Astrocyte of the spinal cord (primary cell): ENCODE measurements at regions not wholly inside any gene's neighbourhood (a gene's known extent, or its start where the extent isn't known, plus 50 kb on each side); places are given as distances from the start of the nearest gene placed in this dataset.

ENCODE experiments used
- DNase-seq: peaks from one replicate; pipeline ENCODE4 v3.0.0; 2011; ENCODE audit warnings: low read depth, low spot score
- H3K4me3 ChIP-seq: 2 replicates; pipeline ENCODE4 v1.5.1; 2011; ENCODE audit warnings: low read depth, mild to moderate bottlenecking, low read length, moderate library complexity
- in situ Hi-C: cut with HindIII; loops from 2 replicates; pipeline ENCODE4 v1.10.0; 2017; ENCODE audit warnings: low sequenced_read_pairs
- TF ChIP-seq, protein P1 (sequence below): IDR thresholded peaks from 2 replicates; pipeline ENCODE4 v1.5.1; 2012; ENCODE audit warnings: low read depth, mild to moderate bottlenecking, low read length, inconsistent platforms

- in situ Hi-C loops: no loop called here
- TF ChIP-seq, protein P1, sequence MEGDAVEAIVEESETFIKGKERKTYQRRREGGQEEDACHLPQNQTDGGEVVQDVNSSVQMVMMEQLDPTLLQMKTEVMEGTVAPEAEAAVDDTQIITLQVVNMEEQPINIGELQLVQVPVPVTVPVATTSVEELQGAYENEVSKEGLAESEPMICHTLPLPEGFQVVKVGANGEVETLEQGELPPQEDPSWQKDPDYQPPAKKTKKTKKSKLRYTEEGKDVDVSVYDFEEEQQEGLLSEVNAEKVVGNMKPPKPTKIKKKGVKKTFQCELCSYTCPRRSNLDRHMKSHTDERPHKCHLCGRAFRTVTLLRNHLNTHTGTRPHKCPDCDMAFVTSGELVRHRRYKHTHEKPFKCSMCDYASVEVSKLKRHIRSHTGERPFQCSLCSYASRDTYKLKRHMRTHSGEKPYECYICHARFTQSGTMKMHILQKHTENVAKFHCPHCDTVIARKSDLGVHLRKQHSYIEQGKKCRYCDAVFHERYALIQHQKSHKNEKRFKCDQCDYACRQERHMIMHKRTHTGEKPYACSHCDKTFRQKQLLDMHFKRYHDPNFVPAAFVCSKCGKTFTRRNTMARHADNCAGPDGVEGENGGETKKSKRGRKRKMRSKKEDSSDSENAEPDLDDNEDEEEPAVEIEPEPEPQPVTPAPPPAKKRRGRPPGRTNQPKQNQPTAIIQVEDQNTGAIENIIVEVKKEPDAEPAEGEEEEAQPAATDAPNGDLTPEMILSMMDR: no peak
- DNase-seq: no peak
- H3K4me3 ChIP-seq: no peak overlapping the region
Measured at GRCh38 chr4:27223326-27223725, 362.7 kb downstream of the STIM2 start.

- DNase-seq: no peak
- TF ChIP-seq, protein P1: no peak
- H3K4me3 ChIP-seq: no peak overlapping the region
- in situ Hi-C loops: no loop called here
Measured at GRCh38 chr4:27233531-27233930, 372.9 kb downstream of the STIM2 start.

DNA sequence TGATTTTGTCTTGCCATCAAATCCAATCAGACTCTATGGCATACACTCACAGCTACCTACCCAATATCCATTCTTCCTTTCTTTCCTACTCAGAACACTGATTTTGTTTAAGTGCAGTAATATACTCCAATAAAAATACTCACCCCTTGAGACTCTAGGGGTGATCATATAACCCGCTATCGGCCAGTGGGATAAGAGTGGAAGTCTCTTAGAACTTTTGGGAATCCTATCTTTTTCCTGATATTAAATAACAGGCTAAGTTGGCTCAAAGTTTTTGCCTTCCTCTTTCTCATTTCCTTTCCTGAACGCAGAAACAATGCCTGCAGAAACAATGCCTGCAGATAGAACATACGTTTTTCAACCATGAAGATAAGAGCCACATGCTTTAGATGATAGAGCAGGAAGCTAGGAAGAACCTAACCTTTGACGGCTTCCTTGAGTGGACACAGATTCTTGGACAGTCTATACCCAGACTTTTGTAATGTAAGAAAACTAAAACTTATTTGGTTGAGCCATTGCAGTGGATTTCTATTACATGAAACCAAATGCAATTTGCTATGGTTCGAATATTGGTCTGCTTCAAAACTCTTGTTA is 373.8 kb downstream of the STIM2 start:
- H3K4me3 ChIP-seq: no peak overlapping the region
- in situ Hi-C loops: no loop called here
- DNase-seq: no peak
- TF ChIP-seq, protein P1: no peak

DNA sequence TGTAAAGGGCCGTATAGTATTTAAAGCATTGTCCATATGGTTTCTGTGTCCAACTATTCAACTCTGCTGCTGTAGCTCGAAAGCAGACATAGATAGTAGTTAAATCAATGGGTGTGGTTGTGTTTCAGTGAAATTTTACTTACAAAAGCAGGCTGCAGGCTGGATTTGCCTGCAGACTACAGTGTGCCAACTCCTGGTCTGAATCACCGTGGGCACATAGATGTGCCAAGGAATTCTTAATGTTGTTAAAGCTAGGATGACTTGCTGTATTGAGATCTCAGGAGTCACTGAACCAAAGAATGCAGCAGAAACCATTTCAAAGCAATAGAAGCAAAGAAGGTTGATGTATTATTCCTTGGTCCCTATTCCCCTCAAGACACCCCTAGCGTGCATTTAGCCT is 379.0 kb downstream of the STIM2 start:
- TF ChIP-seq, protein P1: no peak
- no peak overlapping the region for H3K4me3 ChIP-seq
- in situ Hi-C loops: no loop called here
- peak; percentile 8 for DNase-seq

GRCh38 chr4:27242217-27242616 is 381.6 kb downstream of the STIM2 start:
- DNase-seq: no peak
- in situ Hi-C loops: no loop called here
- TF ChIP-seq, protein P1: no peak

DNA sequence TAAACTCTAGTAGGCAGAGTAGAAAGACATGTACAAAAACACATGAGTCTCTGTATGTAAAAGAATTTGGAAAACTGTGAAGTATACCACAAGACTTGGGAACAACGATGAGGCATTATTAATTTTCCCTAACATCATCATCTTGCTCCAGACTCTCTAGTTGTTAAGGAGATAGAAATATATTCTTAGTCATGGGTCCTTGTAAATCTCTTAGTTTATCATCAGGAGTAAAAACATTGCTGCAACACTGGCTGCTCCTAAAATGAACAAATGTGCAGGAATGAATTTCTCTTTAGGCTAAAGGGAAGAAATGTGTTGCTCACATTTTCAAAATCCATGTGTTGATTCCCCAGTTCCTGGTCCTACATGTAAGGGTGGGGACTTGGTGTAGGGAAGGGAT is 384.6 kb downstream of the STIM2 start:
- TF ChIP-seq, protein P1: no peak
- no peak overlapping the region for H3K4me3 ChIP-seq
- DNase-seq: no peak
- in situ Hi-C loops: no loop called here

More at GRCh38 chr4:27242217-27242616, 381.6 kb downstream of the STIM2 start:
- H3K4me3 ChIP-seq: no peak overlapping the region

- no peak overlapping the region for H3K4me3 ChIP-seq
- DNase-seq: peak; percentile 1
- in situ Hi-C loops: no loop called here
- TF ChIP-seq, protein P1: no peak
Measured at GRCh38 chr4:27248829-27249228, 388.2 kb downstream of the STIM2 start.
